22Rv1 (cell line): ENCODE measurements at regions not wholly inside any gene's neighbourhood (a gene's known extent, or its start where the extent isn't known, plus 50 kb on each side); places are given as distances from the start of the nearest gene placed in this dataset.

ENCODE experiments used
- H3K27ac ChIP-seq: fragments of 450-650 bp; 2 replicates; pipeline ENCODE4 v1.5.1; 2017
- ZFX ChIP-seq: fragments of 450-650 bp; IDR thresholded peaks from 2 replicates; pipeline ENCODE4 v1.6.1; 2017; ENCODE audit warnings: antibody characterized with exemption, borderline replicate concordance
- TF ChIP-seq, protein P1 (sequence below): fragments of 450-650 bp; IDR thresholded peaks from 2 replicates; pipeline ENCODE4 v1.5.1; 2017; ENCODE audit warnings: mild to moderate bottlenecking

DNA sequence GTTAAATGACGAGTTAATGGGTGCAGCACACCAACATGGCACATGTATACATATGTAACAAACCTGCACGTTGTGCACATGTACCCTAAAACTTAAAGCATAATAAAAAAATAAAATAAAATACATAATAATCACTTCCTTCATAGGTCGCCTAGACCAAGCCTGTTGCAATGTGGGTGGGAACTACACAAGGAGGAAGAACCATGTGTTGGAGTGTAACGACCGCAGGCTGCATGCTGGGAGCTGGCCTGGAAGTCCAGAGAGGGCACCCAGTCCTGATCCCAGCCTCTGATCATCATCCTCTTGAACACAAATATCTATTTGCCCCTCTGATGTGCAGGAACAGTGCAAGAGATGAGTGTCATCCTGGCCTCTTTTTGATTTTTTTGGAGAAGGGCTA lies 224.7 kb upstream of the ASIC2 start:
- H3K27ac ChIP-seq, result no peak overlapping the region
- TF ChIP-seq, protein P1, sequence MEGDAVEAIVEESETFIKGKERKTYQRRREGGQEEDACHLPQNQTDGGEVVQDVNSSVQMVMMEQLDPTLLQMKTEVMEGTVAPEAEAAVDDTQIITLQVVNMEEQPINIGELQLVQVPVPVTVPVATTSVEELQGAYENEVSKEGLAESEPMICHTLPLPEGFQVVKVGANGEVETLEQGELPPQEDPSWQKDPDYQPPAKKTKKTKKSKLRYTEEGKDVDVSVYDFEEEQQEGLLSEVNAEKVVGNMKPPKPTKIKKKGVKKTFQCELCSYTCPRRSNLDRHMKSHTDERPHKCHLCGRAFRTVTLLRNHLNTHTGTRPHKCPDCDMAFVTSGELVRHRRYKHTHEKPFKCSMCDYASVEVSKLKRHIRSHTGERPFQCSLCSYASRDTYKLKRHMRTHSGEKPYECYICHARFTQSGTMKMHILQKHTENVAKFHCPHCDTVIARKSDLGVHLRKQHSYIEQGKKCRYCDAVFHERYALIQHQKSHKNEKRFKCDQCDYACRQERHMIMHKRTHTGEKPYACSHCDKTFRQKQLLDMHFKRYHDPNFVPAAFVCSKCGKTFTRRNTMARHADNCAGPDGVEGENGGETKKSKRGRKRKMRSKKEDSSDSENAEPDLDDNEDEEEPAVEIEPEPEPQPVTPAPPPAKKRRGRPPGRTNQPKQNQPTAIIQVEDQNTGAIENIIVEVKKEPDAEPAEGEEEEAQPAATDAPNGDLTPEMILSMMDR, result no peak
- TF ChIP-seq ZFX, result no peak

DNA sequence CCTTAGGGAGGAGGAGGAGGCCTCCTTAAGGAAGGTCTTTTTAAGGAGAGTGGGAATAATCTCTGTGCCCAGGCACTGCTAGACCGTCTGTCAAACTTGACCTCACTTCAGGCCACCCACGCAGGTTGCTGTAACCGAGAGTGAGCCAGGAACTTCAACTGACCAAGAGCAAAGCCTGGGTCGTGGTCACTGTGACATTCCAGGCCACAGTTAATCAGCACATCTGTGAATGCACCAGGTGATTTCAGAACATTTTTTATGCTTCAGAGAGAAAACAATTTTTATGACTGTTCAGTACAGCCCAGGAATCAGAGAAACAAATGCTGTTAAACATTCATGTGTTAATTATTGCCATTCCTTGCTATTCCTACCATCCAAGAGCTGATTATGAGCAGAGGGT lies 226.6 kb upstream of the ASIC2 start:
- TF ChIP-seq, protein P1, result no peak
- no peak for TF ChIP-seq ZFX
- H3K27ac ChIP-seq, result no peak overlapping the region

DNA sequence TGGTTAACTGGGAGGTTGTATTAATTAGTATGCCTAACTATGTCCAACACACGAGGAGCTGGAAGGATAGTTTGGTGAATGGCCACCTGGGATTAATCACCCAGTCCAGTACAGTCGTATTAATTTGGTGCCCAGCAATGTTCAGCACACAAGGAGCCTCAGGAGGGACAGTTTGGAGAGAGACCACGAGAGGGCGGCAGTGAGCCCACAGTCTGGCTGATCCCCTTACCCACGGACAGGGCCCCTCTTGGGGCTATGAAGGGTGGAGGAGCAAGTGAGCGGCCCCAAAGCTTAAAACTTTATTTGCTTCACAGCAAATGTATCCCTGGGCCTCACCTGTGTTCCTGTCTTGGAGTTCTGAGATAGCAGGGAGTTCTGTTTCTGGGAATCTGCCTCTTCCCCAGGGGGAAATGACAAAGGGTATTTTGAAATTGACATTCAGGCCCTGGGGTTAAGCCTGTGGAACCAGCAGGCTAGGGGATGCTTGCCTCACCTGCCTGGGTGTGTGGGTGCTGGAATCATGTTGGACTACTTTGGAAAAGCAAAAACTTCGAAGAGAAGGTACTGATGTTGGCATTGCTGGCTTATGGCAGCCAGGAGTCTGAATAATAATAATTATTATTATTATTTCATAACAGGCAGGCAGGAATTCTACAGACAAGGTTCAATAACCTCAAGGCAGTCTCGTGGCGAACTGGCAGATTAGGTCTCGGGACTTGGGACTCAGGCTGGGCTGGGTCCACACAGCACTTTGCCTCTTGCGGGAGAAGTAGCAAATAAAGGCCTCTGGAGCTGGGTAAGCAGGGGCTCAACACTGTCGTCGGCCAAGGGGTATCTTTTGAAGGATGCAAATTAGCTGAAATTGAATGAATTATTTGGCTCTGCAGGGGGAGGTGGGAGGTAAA lies 227.6 kb upstream of the ASIC2 start:
- TF ChIP-seq ZFX, result no peak
- TF ChIP-seq, protein P1, result peak; percentile 90
- H3K27ac ChIP-seq, result no peak overlapping the region

DNA sequence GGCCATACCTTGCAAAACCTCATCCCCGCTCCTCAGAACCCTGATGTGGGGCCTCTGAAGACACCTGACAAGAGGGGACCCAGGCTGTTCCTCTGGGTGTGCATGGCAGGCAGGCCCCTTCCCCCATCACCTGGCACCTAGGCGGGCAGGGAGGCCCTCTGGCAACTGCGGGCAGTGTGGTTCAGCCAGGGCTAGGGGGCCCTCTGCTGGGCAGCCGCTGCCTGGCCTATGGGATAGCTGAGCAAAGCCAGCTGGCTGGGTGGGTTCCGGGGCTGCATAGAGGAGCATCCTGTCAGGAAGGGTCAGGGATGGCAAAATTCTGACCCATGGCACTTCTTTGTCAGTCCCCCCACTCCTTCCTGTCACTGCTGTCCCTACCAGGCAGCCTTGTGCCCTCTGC lies 228.7 kb upstream of the ASIC2 start:
- H3K27ac ChIP-seq, result no peak overlapping the region
- TF ChIP-seq, protein P1, result peak; percentile 42
- no peak for TF ChIP-seq ZFX

DNA sequence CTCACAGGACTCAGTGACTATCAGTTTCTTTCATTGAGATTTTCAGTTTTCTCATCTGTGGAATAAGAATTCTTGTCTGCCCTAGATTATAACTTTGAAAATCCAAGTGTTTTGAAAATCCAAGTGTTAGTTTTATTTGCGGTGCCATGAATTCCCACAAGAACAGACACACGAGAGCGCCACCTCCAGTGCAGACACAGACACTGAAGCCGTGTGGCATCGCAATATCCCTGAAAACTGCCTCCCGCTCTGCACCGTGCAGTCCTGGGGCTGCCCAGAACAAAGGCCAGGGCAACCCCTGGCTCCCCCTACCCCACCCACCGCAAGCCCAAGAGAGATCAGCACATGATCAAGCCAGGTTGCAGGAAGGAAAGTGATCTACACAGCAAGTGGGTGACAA lies 229.5 kb upstream of the ASIC2 start:
- H3K27ac ChIP-seq, result no peak overlapping the region

DNA sequence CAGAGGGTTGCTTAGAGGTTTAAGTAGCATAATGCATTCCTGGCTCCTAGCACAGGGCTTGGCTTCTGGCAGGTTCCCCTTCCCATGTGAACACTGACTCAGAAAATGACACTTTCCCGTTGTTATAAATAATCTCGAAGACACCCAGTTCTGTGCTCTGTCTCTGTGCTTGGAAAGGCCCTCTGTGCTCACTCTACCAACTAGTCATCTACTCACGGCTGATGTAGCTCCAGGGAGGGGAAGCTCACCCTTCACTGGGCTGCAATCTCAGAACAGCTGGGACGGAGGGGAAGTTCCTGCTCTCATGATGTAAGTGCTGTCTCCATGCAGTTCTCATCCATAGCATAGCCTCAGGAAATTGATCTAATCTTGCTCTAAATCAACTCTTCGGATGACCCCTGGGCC lies 230.5 kb upstream of the ASIC2 start:
- no peak overlapping the region for H3K27ac ChIP-seq
- TF ChIP-seq, protein P1, result no peak
- no peak for TF ChIP-seq ZFX

More for the DNA sequence above, 229.5 kb upstream of the ASIC2 start:
- TF ChIP-seq, protein P1, result no peak
- no peak for TF ChIP-seq ZFX

DNA sequence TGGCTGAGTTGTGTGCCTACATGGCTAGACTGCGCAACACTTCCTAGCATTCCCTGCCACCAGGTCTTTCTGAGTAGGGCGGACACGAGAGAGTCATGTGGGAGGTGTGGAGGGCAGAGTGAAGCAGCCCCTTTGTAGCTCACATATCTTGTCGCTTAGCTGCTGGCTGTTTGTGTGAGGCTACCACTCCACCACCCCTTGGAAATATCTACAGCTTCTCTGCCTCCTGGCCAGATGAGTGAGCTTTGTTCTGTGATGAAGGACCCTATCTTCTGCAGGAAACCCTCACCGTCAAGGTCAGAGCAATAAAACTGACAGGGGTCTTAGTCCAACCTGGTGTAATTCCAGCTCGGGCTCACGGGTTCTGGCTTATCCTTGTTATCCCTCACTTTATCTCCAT lies 232.1 kb upstream of the ASIC2 start:
- TF ChIP-seq ZFX, result no peak
- TF ChIP-seq, protein P1, result no peak
- no peak overlapping the region for H3K27ac ChIP-seq
